Esophagus muscularis mucosa (tissue), 4 donors: ENCODE measurements at regions not wholly inside any gene's neighbourhood (a gene's known extent, or its start where the extent isn't known, plus 50 kb on each side); places are given as distances from the start of the nearest gene placed in this dataset.

Experiments
- EP300 ChIP-seq: sonication (generic); formaldehyde crosslinking; IDR thresholded peaks from one replicate; pipeline ENCODE4 v1.6.1; 2017; ENCODE audit warnings: antibody characterized with exemption
- POLR2A ChIP-seq: fragments of 450-650 bp; IDR thresholded peaks from one replicate; pipeline ENCODE4 v1.6.1; 2017; ENCODE audit warnings: antibody characterized with exemption, moderate library complexity, mild to moderate bottlenecking, low read depth
- POLR2AphosphoS5 ChIP-seq, 2 donors: sonication (generic); formaldehyde crosslinking; IDR thresholded peaks; one replicate each; pipeline ENCODE4 v1.6.1; 2017; ENCODE audit warnings: antibody characterized with exemption in 2 of 2
- TF ChIP-seq, protein P1 (sequence below), 3 experiments: fragments of 200-600 bp in 2 of 3; fragments of 450-650 bp in 1 of 3; sonication (generic) in 2 of 3; IDR thresholded peaks; one replicate each; pipeline ENCODE4 v1.5.1; 2017 to 2019; ENCODE audit warnings: antibody characterized with exemption in 3 of 3, mild to moderate bottlenecking in 2 of 3, moderate library complexity in 1 of 3

DNA sequence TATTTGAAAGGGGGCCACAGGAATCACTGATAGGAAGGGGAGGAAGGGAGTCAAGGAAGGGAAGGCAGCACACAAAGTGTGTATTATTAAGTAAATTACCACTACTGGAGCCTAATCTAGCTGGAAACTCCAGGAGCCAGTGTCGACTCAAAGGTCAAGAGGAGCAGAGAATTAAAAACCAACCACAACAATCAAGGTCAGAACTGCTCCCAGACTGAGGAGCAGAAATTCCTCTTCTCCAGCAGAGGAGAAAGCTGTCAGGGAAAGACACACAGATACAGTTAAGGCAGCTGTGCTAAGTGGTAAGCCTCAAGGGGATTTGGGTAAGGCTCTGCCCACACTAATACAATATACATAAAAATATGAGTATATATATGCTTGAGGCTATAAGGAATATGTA lies 87.5 kb upstream of the PTPN13 start:
- TF ChIP-seq, protein P1, sequence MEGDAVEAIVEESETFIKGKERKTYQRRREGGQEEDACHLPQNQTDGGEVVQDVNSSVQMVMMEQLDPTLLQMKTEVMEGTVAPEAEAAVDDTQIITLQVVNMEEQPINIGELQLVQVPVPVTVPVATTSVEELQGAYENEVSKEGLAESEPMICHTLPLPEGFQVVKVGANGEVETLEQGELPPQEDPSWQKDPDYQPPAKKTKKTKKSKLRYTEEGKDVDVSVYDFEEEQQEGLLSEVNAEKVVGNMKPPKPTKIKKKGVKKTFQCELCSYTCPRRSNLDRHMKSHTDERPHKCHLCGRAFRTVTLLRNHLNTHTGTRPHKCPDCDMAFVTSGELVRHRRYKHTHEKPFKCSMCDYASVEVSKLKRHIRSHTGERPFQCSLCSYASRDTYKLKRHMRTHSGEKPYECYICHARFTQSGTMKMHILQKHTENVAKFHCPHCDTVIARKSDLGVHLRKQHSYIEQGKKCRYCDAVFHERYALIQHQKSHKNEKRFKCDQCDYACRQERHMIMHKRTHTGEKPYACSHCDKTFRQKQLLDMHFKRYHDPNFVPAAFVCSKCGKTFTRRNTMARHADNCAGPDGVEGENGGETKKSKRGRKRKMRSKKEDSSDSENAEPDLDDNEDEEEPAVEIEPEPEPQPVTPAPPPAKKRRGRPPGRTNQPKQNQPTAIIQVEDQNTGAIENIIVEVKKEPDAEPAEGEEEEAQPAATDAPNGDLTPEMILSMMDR (IDR thresholded peaks at IDR 0.05) = no peak
- TF ChIP-seq POLR2A (no peak), POLR2AphosphoS5 (IDR thresholded peaks at IDR 0.05) (no peak), EP300 (no peak)
